ENCODE measurements at regions not wholly inside any gene's neighbourhood (a gene's known extent, or its start where the extent isn't known, plus 50 kb on each side); places are given as distances from the start of the nearest gene placed in this dataset.

DNA sequence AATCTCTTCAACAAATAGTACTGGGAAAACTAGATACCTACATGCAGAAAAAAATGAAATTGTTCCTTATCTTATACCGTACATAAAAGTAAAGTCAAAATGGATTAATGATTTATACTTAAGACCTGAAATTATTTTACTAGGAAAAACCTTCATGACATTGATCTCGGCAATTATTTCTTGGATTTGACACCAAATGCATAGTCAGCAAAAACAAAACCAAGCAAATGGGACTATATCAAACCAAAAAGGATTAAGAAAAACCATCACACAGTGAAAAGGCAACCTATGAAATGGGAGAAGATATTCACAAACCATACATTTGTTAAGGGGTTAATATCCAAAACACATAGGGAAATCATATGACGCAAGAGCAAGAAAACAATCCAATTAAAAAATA, 433.6 kb downstream of the LRATD1 start:
- Histone ChIP-seq H2BK12ac (ENCODE audit: low read length in 2 of 2) (no peak overlapping the region), H3K4me1 (ENCODE audit: control insufficient read depth, insufficient read depth, low read depth, low read length) (no peaks in the 10 kb centered on the region), H3K27ac (ENCODE audit: low read length, poor library complexity, severe bottlenecking) (no peak overlapping the region), H4K8ac (ENCODE audit: low read length) (no peak overlapping the region), H3K27me3 (ENCODE audit: control insufficient read depth in 1 of 2, insufficient read depth in 1 of 2, low read length in 2 of 2) (no peaks in the 10 kb centered on the region), H2BK120ac (ENCODE audit: low read depth, low read length) (no peak overlapping the region), H2BK15ac (ENCODE audit: low read depth, poor library complexity, severe bottlenecking) (no peak overlapping the region), H3K4me2 (ENCODE audit: low read length, poor library complexity, severe bottlenecking) (no peak overlapping the region), H3K18ac (ENCODE audit: low read depth in 1 of 2, low read length in 2 of 2) (no peak overlapping the region), H3K79me1 (replicated peaks; ENCODE audit: low read length, poor library complexity, severe bottlenecking) (no peaks in the 10 kb centered on the region), H3K9ac (ENCODE audit: low read length) (no peak overlapping the region), H2AFZ (ENCODE audit: low read depth, low read length) (no peak overlapping the region), H3K4ac (ENCODE audit: low read depth in 1 of 2, low read length in 2 of 2) (no peak overlapping the region), H3K36me3 (ENCODE audit: control insufficient read depth in 1 of 2, insufficient read depth in 2 of 2, low read depth in 1 of 2, low read length in 2 of 2) (no peaks in the 10 kb centered on the region), H2AK5ac (ENCODE audit: low read length, severe bottlenecking) (no peak overlapping the region), H4K91ac (ENCODE audit: low read length) (no peak overlapping the region), H3K9me3 (ENCODE audit: control insufficient read depth, low read length) (peaks cover 5% of the 10 kb centered on the region), H2BK5ac (ENCODE audit: low read depth, low read length, poor library complexity, severe bottlenecking) (no peak overlapping the region), H3K14ac (ENCODE audit: low read length in 2 of 2) (no peak overlapping the region), H3K23ac (ENCODE audit: low read length in 2 of 2) (no peak overlapping the region), H3K4me3 (ENCODE audit: insufficient read depth in 1 of 2, low read depth in 1 of 2, low read length in 2 of 2) (no peak overlapping the region)
- no peak for DNase-seq
- WGBS = 100% methylated on average over 2 of the region's 3 CpGs

- Histone ChIP-seq H3K4me3 (ENCODE audit: insufficient read depth in 1 of 2, low read depth in 1 of 2, low read length in 2 of 2) (no peak overlapping the region), H3K9ac (ENCODE audit: low read length) (no peak overlapping the region), H2BK5ac (ENCODE audit: low read depth, low read length, poor library complexity, severe bottlenecking) (no peak overlapping the region), H3K36me3 (ENCODE audit: control insufficient read depth in 1 of 2, insufficient read depth in 2 of 2, low read depth in 1 of 2, low read length in 2 of 2) (no peaks in the 10 kb centered on the region), H3K23ac (ENCODE audit: low read length in 2 of 2) (no peak overlapping the region), H4K91ac (ENCODE audit: low read length) (no peak overlapping the region), H2BK12ac (ENCODE audit: low read length in 2 of 2) (no peak overlapping the region), H3K4me1 (ENCODE audit: control insufficient read depth, insufficient read depth, low read depth, low read length) (no peaks in the 10 kb centered on the region), H3K18ac (ENCODE audit: low read depth in 1 of 2, low read length in 2 of 2) (no peak overlapping the region), H3K27ac (ENCODE audit: low read length, poor library complexity, severe bottlenecking) (no peak overlapping the region), H3K9me3 (ENCODE audit: control insufficient read depth, low read length) (peaks cover 3% of the 10 kb centered on the region), H3K14ac (ENCODE audit: low read length in 2 of 2) (no peak overlapping the region), H3K27me3 (ENCODE audit: control insufficient read depth in 1 of 2, insufficient read depth in 1 of 2, low read length in 2 of 2) (no peaks in the 10 kb centered on the region), H2BK120ac (ENCODE audit: low read depth, low read length) (no peak overlapping the region), H3K4me2 (ENCODE audit: low read length, poor library complexity, severe bottlenecking) (no peak overlapping the region), H2AK5ac (ENCODE audit: low read length, severe bottlenecking) (no peak overlapping the region), H2AFZ (ENCODE audit: low read depth, low read length) (no peak overlapping the region), H3K79me1 (replicated peaks; ENCODE audit: low read length, poor library complexity, severe bottlenecking) (no peaks in the 10 kb centered on the region), H3K4ac (ENCODE audit: low read depth in 1 of 2, low read length in 2 of 2) (no peak overlapping the region), H2BK15ac (ENCODE audit: low read depth, poor library complexity, severe bottlenecking) (no peak overlapping the region), H4K8ac (ENCODE audit: low read length) (no peak overlapping the region)
- DNase-seq = no peak
- 74% methylated on average over 5 of the region's 5 CpGs for WGBS
Observed at GRCh38 chr2:15069149-15069548, 436.6 kb downstream of the LRATD1 start.

- H3K27ac ChIP-seq (ENCODE audit: low read length, poor library complexity, severe bottlenecking) = no peak overlapping the region
- no peak overlapping the region for H3K4ac ChIP-seq (ENCODE audit: low read depth in 1 of 2, low read length in 2 of 2)
- no peaks in the 10 kb centered on the region for H3K79me1 ChIP-seq (replicated peaks; ENCODE audit: low read length, poor library complexity, severe bottlenecking)
- H3K9ac ChIP-seq (ENCODE audit: low read length) = no peak overlapping the region
- no peak overlapping the region for H4K91ac ChIP-seq (ENCODE audit: low read length)
- no peak overlapping the region for H3K4me3 ChIP-seq (ENCODE audit: insufficient read depth in 1 of 2, low read depth in 1 of 2, low read length in 2 of 2)
- no peak overlapping the region for H2BK120ac ChIP-seq (ENCODE audit: low read depth, low read length)
- WGBS = 75% methylated on average over 5 of the region's 6 CpGs
- no peak overlapping the region for H4K8ac ChIP-seq (ENCODE audit: low read length)
- no peaks in the 10 kb centered on the region for H3K9me3 ChIP-seq (ENCODE audit: control insufficient read depth, low read length)
- H2BK15ac ChIP-seq (ENCODE audit: low read depth, poor library complexity, severe bottlenecking) = no peak overlapping the region
- H3K4me1 ChIP-seq (ENCODE audit: control insufficient read depth, insufficient read depth, low read depth, low read length) = no peaks in the 10 kb centered on the region
- DNase-seq = no peak
- H3K36me3 ChIP-seq (ENCODE audit: control insufficient read depth in 1 of 2, insufficient read depth in 2 of 2, low read depth in 1 of 2, low read length in 2 of 2) = no peaks in the 10 kb centered on the region
- no peaks in the 10 kb centered on the region for H3K27me3 ChIP-seq (ENCODE audit: control insufficient read depth in 1 of 2, insufficient read depth in 1 of 2, low read length in 2 of 2)
- no peak overlapping the region for H3K4me2 ChIP-seq (ENCODE audit: low read length, poor library complexity, severe bottlenecking)
- no peak overlapping the region for H3K14ac ChIP-seq (ENCODE audit: low read length in 2 of 2)
- no peak overlapping the region for H2BK5ac ChIP-seq (ENCODE audit: low read depth, low read length, poor library complexity, severe bottlenecking)
- H3K23ac ChIP-seq (ENCODE audit: low read length in 2 of 2) = no peak overlapping the region
- no peak overlapping the region for H2BK12ac ChIP-seq (ENCODE audit: low read length in 2 of 2)
- no peak overlapping the region for H2AK5ac ChIP-seq (ENCODE audit: low read length, severe bottlenecking)
- no peak overlapping the region for H3K18ac ChIP-seq (ENCODE audit: low read depth in 1 of 2, low read length in 2 of 2)
- H2AFZ ChIP-seq (ENCODE audit: low read depth, low read length) = no peak overlapping the region
Observed at GRCh38 chr2:15072836-15073235, 440.3 kb downstream of the LRATD1 start.

DNA sequence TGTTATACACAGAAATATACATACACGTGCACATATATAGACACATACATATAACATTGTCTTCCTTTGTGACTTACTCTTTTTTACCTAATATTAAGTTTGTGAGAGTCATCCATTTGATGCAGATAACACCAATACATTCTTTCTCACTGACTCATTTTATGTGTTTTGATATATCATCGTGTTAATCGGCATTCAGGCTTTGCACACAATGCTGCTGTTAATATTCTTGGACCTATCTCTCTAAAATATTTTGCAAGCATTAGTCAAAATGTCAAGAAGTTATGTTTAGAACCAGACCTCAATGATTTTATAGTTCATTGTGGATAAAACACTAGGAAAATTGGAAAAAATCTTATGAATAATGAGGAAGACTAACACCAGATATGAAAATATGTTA, 441.1 kb downstream of the LRATD1 start:
- no peak overlapping the region for H3K4ac ChIP-seq (ENCODE audit: low read depth in 1 of 2, low read length in 2 of 2)
- no peaks in the 10 kb centered on the region for H3K36me3 ChIP-seq (ENCODE audit: control insufficient read depth in 1 of 2, insufficient read depth in 2 of 2, low read depth in 1 of 2, low read length in 2 of 2)
- DNase-seq = no peak
- whole genome bisulfite sequencing = 86% methylated on average over 2 of the region's 3 CpGs
- no peak overlapping the region for H2BK120ac ChIP-seq (ENCODE audit: low read depth, low read length)
- H2AK5ac ChIP-seq (ENCODE audit: low read length, severe bottlenecking) = no peak overlapping the region
- no peak overlapping the region for H2BK12ac ChIP-seq (ENCODE audit: low read length in 2 of 2)
- H3K23ac ChIP-seq (ENCODE audit: low read length in 2 of 2) = no peak overlapping the region
- no peak overlapping the region for H3K14ac ChIP-seq (ENCODE audit: low read length in 2 of 2)
- H2BK15ac ChIP-seq (ENCODE audit: low read depth, poor library complexity, severe bottlenecking) = no peak overlapping the region
- H4K8ac ChIP-seq (ENCODE audit: low read length) = no peak overlapping the region
- H3K4me2 ChIP-seq (ENCODE audit: low read length, poor library complexity, severe bottlenecking) = no peak overlapping the region
- H3K4me3 ChIP-seq (ENCODE audit: insufficient read depth in 1 of 2, low read depth in 1 of 2, low read length in 2 of 2) = no peak overlapping the region
- H3K9me3 ChIP-seq (ENCODE audit: control insufficient read depth, low read length) = no peaks in the 10 kb centered on the region
- no peaks in the 10 kb centered on the region for H3K4me1 ChIP-seq (ENCODE audit: control insufficient read depth, insufficient read depth, low read depth, low read length)
- no peaks in the 10 kb centered on the region for H3K27me3 ChIP-seq (ENCODE audit: control insufficient read depth in 1 of 2, insufficient read depth in 1 of 2, low read length in 2 of 2)
- no peaks in the 10 kb centered on the region for H3K79me1 ChIP-seq (replicated peaks; ENCODE audit: low read length, poor library complexity, severe bottlenecking)
- H2BK5ac ChIP-seq (ENCODE audit: low read depth, low read length, poor library complexity, severe bottlenecking) = no peak overlapping the region
- H3K9ac ChIP-seq (ENCODE audit: low read length) = no peak overlapping the region
- no peak overlapping the region for H2AFZ ChIP-seq (ENCODE audit: low read depth, low read length)
- no peak overlapping the region for H4K91ac ChIP-seq (ENCODE audit: low read length)
- H3K27ac ChIP-seq (ENCODE audit: low read length, poor library complexity, severe bottlenecking) = no peak overlapping the region
- no peak overlapping the region for H3K18ac ChIP-seq (ENCODE audit: low read depth in 1 of 2, low read length in 2 of 2)

Data from mesenchymal stem cell (in vitro differentiated cells and primary cell).